SK-N-MC (cell line): ENCODE measurements at regions not wholly inside any gene's neighbourhood (a gene's known extent, or its start where the extent isn't known, plus 50 kb on each side); places are given as distances from the start of the nearest gene placed in this dataset.

Experiments used
- EZH2 ChIP-seq: fragments of 200-600 bp; sonication (generic); IDR thresholded peaks from one replicate; pipeline ENCODE4 v1.6.1; 2017; ENCODE audit warnings: antibody characterized with exemption
- FOXP2 ChIP-seq: optimal IDR thresholded peaks from 2 replicates; pipeline ENCODE3; 2011; ENCODE audit warnings: mild to moderate bottlenecking, moderate library complexity; ENCODE audit not compliant: insufficient read depth; ENCODE audit errors: extremely low read length, control extremely low read depth
- POLR2AphosphoS5 ChIP-seq: IDR thresholded peaks from 2 replicates; pipeline ENCODE4 v1.6.1; 2012; ENCODE audit warnings: mild to moderate bottlenecking, low read depth, low read length, borderline replicate concordance

- TF ChIP-seq EZH2, result no peak
- no peak for TF ChIP-seq POLR2AphosphoS5
- TF ChIP-seq FOXP2, result no peak
Observed at GRCh38 chr1:29500041-29500440, 263.7 kb downstream of the PTPRU start.
